Left ventricle myocardium inferior (tissue), 1 donor: ENCODE measurements at regions not wholly inside any gene's neighbourhood (a gene's known extent, or its start where the extent isn't known, plus 50 kb on each side); places are given as distances from the start of the nearest gene placed in this dataset.

Experiments used
- DNase-seq: peaks from one replicate; pipeline ENCODE4 v3.0.0-alpha.2; 2020
- H3K27ac ChIP-seq: fragments of 200-600 bp; replicated peaks from 2 replicates; pipeline ENCODE4 v1.8.0; 2021
- H3K27me3 ChIP-seq: fragments of 200-600 bp; 2 replicates; pipeline ENCODE4 v1.8.0; 2021; ENCODE audit warnings: low read depth
- H3K36me3 ChIP-seq: fragments of 200-600 bp; 2 replicates; pipeline ENCODE4 v1.8.0; 2021
- H3K4me1 ChIP-seq: fragments of 200-600 bp; 2 replicates; pipeline ENCODE4 v1.8.0; 2021
- H3K4me3 ChIP-seq: fragments of 200-600 bp; 2 replicates; pipeline ENCODE4 v1.8.0; 2021; ENCODE audit warnings: mild to moderate bottlenecking, moderate library complexity
- H3K9me3 ChIP-seq: fragments of 200-600 bp; replicated peaks from 2 replicates; pipeline ENCODE4 v1.8.0; 2021
- CTCF ChIP-seq: fragments of 200-600 bp; IDR thresholded peaks from 2 replicates; pipeline ENCODE4 v1.8.0; 2021; ENCODE audit warnings: antibody characterized with exemption, mild to moderate bottlenecking, borderline replicate concordance
- intact Hi-C: fragments of 100-400 bp; cut with micrococcal nuclease; formaldehyde crosslinking; loops from one replicate; pipeline ENCODE4 v1.11.0; 2022
- donor health status: DM: no; HTN: yes; CAD: no; lungs with severe emphysema.

DNA sequence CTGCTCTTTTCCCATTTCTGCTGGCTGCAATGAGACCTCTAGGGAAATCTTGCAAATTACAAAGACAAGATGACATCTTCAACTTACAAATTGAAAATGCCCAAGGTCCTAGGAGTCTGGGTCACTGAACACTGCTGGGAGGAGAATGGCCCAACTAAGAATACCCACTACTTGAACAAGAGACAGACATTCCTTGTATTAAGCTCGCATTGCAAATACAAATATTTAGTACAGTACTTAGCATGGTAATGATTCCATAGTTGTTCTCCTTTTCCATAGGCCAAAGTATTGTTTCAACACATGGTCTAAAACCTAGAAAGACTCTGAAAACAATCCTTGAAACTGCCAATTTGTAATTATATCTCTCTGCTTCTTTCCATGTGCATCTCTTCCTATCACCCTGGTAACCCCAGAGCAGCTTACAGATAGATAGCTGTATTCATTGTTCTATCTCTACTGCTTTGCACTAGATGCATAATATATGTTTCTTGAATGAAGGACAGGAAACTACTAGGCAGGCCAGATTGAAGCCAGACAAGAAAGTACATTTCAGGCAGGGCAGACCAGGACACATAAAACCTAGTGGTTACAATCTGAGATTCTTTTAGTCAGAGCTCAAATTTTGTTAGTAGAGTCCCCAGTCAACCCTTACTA lies 1545.7 kb upstream of the TENM4 start:
- no peaks in the 10 kb centered on the region for H3K27me3 ChIP-seq

DNA sequence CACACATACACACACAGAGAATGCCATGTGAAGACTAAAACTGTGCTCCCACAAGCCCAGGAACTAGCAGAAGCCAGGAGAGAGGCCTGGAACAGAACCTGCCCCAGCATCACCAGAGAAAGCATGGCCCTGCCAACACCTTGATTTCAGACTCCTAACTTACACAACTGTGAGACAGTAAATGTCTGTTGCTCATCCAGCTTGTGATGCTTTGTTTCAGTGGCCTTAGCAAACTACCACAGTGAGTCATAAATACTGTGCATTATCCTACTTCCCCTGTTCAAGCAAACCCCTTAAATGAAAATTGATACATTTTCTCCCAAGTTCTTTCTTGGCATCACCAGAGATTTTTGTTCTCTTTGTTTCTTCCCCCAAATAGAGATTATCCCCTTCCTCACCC lies 1539.4 kb upstream of the TENM4 start:
- H3K36me3 ChIP-seq, result no peaks in the 10 kb centered on the region
- H3K27me3 ChIP-seq, result no peaks in the 10 kb centered on the region
- no peak for DNase-seq
- H3K27ac ChIP-seq, result no peak overlapping the region
- no peak overlapping the region for H3K4me3 ChIP-seq
- no peaks in the 10 kb centered on the region for H3K4me1 ChIP-seq
- intact Hi-C loops, result no loop called here
- TF ChIP-seq CTCF, result no peak
- no peaks in the 10 kb centered on the region for H3K9me3 ChIP-seq

More for the DNA sequence above, 1545.7 kb upstream of the TENM4 start:
- intact Hi-C loops, result no loop called here
- Histone ChIP-seq H3K4me3 (no peak overlapping the region), H3K9me3 (peaks cover 6% of the 10 kb centered on the region), H3K27ac (no peak overlapping the region), H3K36me3 (no peaks in the 10 kb centered on the region), H3K4me1 (no peaks in the 10 kb centered on the region)
- DNase-seq, result no peak
- TF ChIP-seq CTCF, result no peak

- DNase-seq, result no peak
- Histone ChIP-seq H3K27ac (no peak overlapping the region), H3K4me1 (no peaks in the 10 kb centered on the region), H3K27me3 (no peaks in the 10 kb centered on the region), H3K4me3 (no peak overlapping the region), H3K36me3 (no peaks in the 10 kb centered on the region), H3K9me3 (no peaks in the 10 kb centered on the region)
- TF ChIP-seq CTCF, result no peak
- intact Hi-C loops, result no loop called here
Observed at GRCh38 chr11:80973786-80974185, 1533.0 kb upstream of the TENM4 start.

- intact Hi-C loops, result no loop called here
- H3K9me3 ChIP-seq, result no peaks in the 10 kb centered on the region
- no peak for TF ChIP-seq CTCF
- no peak for DNase-seq
- no peak overlapping the region for H3K4me3 ChIP-seq
- H3K36me3 ChIP-seq, result no peaks in the 10 kb centered on the region
- H3K27me3 ChIP-seq, result no peaks in the 10 kb centered on the region
- H3K27ac ChIP-seq, result no peak overlapping the region
- no peaks in the 10 kb centered on the region for H3K4me1 ChIP-seq
Observed at GRCh38 chr11:80970037-80970436, 1529.2 kb upstream of the TENM4 start.

GRCh38 chr11:80967649-80968048 lies 1526.8 kb upstream of the TENM4 start:
- Histone ChIP-seq H3K36me3 (no peaks in the 10 kb centered on the region), H3K27ac (no peak overlapping the region), H3K27me3 (no peaks in the 10 kb centered on the region), H3K4me3 (no peak overlapping the region), H3K4me1 (no peaks in the 10 kb centered on the region), H3K9me3 (no peaks in the 10 kb centered on the region)
- TF ChIP-seq CTCF, result no peak
- no peak for DNase-seq
- intact Hi-C loops, result no loop called here
